Transverse colon (tissue), 4 donors: ENCODE measurements at regions not wholly inside any gene's neighbourhood (a gene's known extent, or its start where the extent isn't known, plus 50 kb on each side); places are given as distances from the start of the nearest gene placed in this dataset.
A peak's percentile ranks its signal among the peaks of the same experiment; 100 is the strongest.

Source experiments
- DNase-seq: peaks from one replicate; pipeline ENCODE4 v3.0.0-alpha.2; 2019
- H3K27ac ChIP-seq, 4 donors: fragments of 200-600 bp; sonication (generic); 2 replicates each; pipeline ENCODE4 v1.5.1; 2016 to 2018; ENCODE audit warnings: inconsistent platforms in 4 of 4
- H3K27me3 ChIP-seq: fragments of 200-600 bp; sonication (generic); 2 replicates; pipeline ENCODE4 v1.5.1; 2017; ENCODE audit warnings: inconsistent platforms
- H3K36me3 ChIP-seq, 4 donors: fragments of 200-600 bp; sonication (generic); 2 replicates each; pipeline ENCODE4 v1.5.1; 2017 to 2019; ENCODE audit warnings: inconsistent platforms in 4 of 4
- H3K4me1 ChIP-seq, 4 donors: fragments of 200-600 bp; sonication (generic); 2 replicates each; pipeline ENCODE4 v1.5.1; 2017 to 2020; ENCODE audit warnings: inconsistent platforms in 4 of 4
- H3K4me3 ChIP-seq, 4 donors: fragments of 200-600 bp; sonication (generic); 1 replicate in 1 of 4; 2 replicates in 3 of 4; pipeline versions ENCODE4 v1.5.1 to v1.6.1; 2017 to 2019; ENCODE audit warnings: inconsistent platforms in 4 of 4
- H3K9me3 ChIP-seq, 2 donors: fragments of 200-600 bp; sonication (generic); 2 replicates each; pipeline ENCODE4 v1.5.1; 2017 to 2019; ENCODE audit warnings: inconsistent platforms in 2 of 2
- CTCF ChIP-seq, 5 experiments: fragments of 200-600 bp in 3 of 5; fragments of 450-650 bp in 2 of 5; sonication (generic) in 3 of 5; IDR thresholded peaks; 1 replicate in 2 of 5; 2 replicates in 3 of 5; pipeline ENCODE4 v1.5.1; 2016 to 2017; ENCODE audit warnings: antibody characterized with exemption in 5 of 5, inconsistent platforms in 3 of 5, mild to moderate bottlenecking in 2 of 5, moderate library complexity in 1 of 5
- EP300 ChIP-seq: sonication (generic); formaldehyde crosslinking; IDR thresholded peaks from one replicate; pipeline ENCODE4 v1.6.1; 2017; ENCODE audit warnings: antibody characterized with exemption, low read depth
- POLR2A ChIP-seq: fragments of 450-650 bp; IDR thresholded peaks from one replicate; pipeline ENCODE4 v1.6.1; 2016; ENCODE audit warnings: antibody characterized with exemption, mild to moderate bottlenecking, moderate library complexity
- POLR2AphosphoS5 ChIP-seq, 3 donors: sonication (generic); formaldehyde crosslinking; IDR thresholded peaks; one replicate each; pipeline ENCODE4 v1.6.1; 2016; ENCODE audit warnings: antibody characterized with exemption in 3 of 3
- WGBS, 2 donors: methylation state at CpG; one replicate each; pipeline ENCODE4 v1.1.5; 2018; ENCODE audit warnings: low coverage in 1 of 2; 5-methylcytosine and 5-hydroxymethylcytosine counted together
- in situ Hi-C, 4 donors: fragments of 200-750 bp; cut with MboI; loops; one replicate each; pipeline versions ENCODE4 v1.15.0 to v1.15.1; 2017; ENCODE audit warnings: low sequenced_read_pairs in 3 of 4, low pct_ligation_motif_present in 1 of 4, low pct_unique_long_range_greater_than_20kb in 1 of 4
- intact Hi-C: fragments of 100-400 bp; cut with DNase I; formaldehyde crosslinking; loops from one replicate; pipeline ENCODE4 v1.15.1; 2023; ENCODE audit warnings: low total_unique reads

GRCh38 chr2:146661473-146662096 lies 1183.2 kb upstream of the ACVR2A start:
- no peaks in the 10 kb centered on the region for H3K4me1 ChIP-seq
- in situ Hi-C loops = no loop called here
- H3K36me3 ChIP-seq = no peaks in the 10 kb centered on the region
- H3K27me3 ChIP-seq = no peaks in the 10 kb centered on the region
- H3K9me3 ChIP-seq = no peaks in the 10 kb centered on the region
- H3K4me3 ChIP-seq = no peak overlapping the region
- H3K27ac ChIP-seq = no peak overlapping the region
- TF ChIP-seq CTCF (IDR thresholded peaks at IDR 0.05) (peak in 4 of 5 experiments; percentile 19 to 40 (median 30)), POLR2A (no peak)
- intact Hi-C loops = no loop called here
- no peak for DNase-seq

GRCh38 chr2:146659976-146660375 lies 1184.9 kb upstream of the ACVR2A start:
- intact Hi-C loops = loop anchor here (5.0 kb wide), 1 partner anchor 1192 kb away; no protein-coding TSS in a partner anchor
- 79 to 88% methylated on average over 1 of the region's 1 CpG for WGBS, 2 donors
- TF ChIP-seq EP300 (no peak), POLR2AphosphoS5 (IDR thresholded peaks at IDR 0.05) (no peak), CTCF (IDR thresholded peaks at IDR 0.05) (no peak), POLR2A (no peak)
- Histone ChIP-seq H3K27ac (no peak overlapping the region), H3K9me3 (no peaks in the 10 kb centered on the region), H3K36me3 (no peaks in the 10 kb centered on the region), H3K4me1 (no peaks in the 10 kb centered on the region), H3K4me3 (no peak overlapping the region), H3K27me3 (no peaks in the 10 kb centered on the region)
- no peak for DNase-seq
- in situ Hi-C loops = no loop called here

- no peaks in the 10 kb centered on the region for H3K9me3 ChIP-seq
- intact Hi-C loops (no loop called here), in situ Hi-C loops (no loop called here)
- no peaks in the 10 kb centered on the region for H3K4me1 ChIP-seq
- no peaks in the 10 kb centered on the region for H3K27me3 ChIP-seq
- WGBS, 2 donors = 45 to 67% methylated on average over 2 of the region's 2 CpGs
- no peak overlapping the region for H3K4me3 ChIP-seq
- no peak overlapping the region for H3K27ac ChIP-seq
- no peaks in the 10 kb centered on the region for H3K36me3 ChIP-seq
- no peak for DNase-seq
- TF ChIP-seq POLR2A (no peak), POLR2AphosphoS5 (IDR thresholded peaks at IDR 0.05) (no peak), CTCF (IDR thresholded peaks at IDR 0.05) (no peak), EP300 (no peak)
These were observed 1192.5 kb upstream of the ACVR2A start for GRCh38 chr2:146652311-146652710.

- intact Hi-C loops = no loop called here
- WGBS, 2 donors = 59 to 73% methylated on average over 3 of the region's 3 CpGs
- Histone ChIP-seq H3K27ac (no peak overlapping the region), H3K4me1 (no peaks in the 10 kb centered on the region), H3K4me3 (no peak overlapping the region), H3K9me3 (no peaks in the 10 kb centered on the region), H3K36me3 (no peaks in the 10 kb centered on the region), H3K27me3 (no peaks in the 10 kb centered on the region)
- TF ChIP-seq POLR2AphosphoS5 (IDR thresholded peaks at IDR 0.05) (no peak), EP300 (no peak), CTCF (IDR thresholded peaks at IDR 0.05) (no peak), POLR2A (no peak)
- in situ Hi-C loops = no loop called here
- DNase-seq = no peak
These were observed 1193.5 kb upstream of the ACVR2A start for GRCh38 chr2:146651361-146651760.
